D721Med (cell line): ENCODE measurements at regions not wholly inside any gene's neighbourhood (a gene's known extent, or its start where the extent isn't known, plus 50 kb on each side); places are given as distances from the start of the nearest gene placed in this dataset.
"Not testable (repeated sequence)": the region's sequence is repeated elsewhere in the genome, so short reads cannot be mapped to it uniquely, and the experiment has no call there.

Experiments
- DNase-seq: peaks from one replicate; pipeline ENCODE4 v3.0.0; 2011; ENCODE audit warnings: low spot score; ENCODE audit not compliant: insufficient read length
- FAIRE-seq: peaks from 2 replicates; lab custom pipeline; 2011; peaks lifted over from hg19 to GRCh38; lab: Jason Lieb, UNC
- TF ChIP-seq, protein P1 (sequence below): IDR thresholded peaks from 2 replicates; pipeline ENCODE4 v1.5.1; 2012; ENCODE audit warnings: mild to moderate bottlenecking, control low read depth; ENCODE audit not compliant: insufficient read depth; ENCODE audit errors: missing control alignments

GRCh38 chr12:13339538-13339937 is 143.0 kb downstream of the EMP1 start:
- FAIRE-seq (no peak), DNase-seq (no peak)
- TF ChIP-seq, protein P1, sequence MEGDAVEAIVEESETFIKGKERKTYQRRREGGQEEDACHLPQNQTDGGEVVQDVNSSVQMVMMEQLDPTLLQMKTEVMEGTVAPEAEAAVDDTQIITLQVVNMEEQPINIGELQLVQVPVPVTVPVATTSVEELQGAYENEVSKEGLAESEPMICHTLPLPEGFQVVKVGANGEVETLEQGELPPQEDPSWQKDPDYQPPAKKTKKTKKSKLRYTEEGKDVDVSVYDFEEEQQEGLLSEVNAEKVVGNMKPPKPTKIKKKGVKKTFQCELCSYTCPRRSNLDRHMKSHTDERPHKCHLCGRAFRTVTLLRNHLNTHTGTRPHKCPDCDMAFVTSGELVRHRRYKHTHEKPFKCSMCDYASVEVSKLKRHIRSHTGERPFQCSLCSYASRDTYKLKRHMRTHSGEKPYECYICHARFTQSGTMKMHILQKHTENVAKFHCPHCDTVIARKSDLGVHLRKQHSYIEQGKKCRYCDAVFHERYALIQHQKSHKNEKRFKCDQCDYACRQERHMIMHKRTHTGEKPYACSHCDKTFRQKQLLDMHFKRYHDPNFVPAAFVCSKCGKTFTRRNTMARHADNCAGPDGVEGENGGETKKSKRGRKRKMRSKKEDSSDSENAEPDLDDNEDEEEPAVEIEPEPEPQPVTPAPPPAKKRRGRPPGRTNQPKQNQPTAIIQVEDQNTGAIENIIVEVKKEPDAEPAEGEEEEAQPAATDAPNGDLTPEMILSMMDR, result no peak

GRCh38 chr12:13339091-13339490 is 142.6 kb downstream of the EMP1 start:
- TF ChIP-seq, protein P1, result no peak
- FAIRE-seq, result no peak
- DNase-seq, result no peak

GRCh38 chr12:13337791-13338190 is 141.3 kb downstream of the EMP1 start:
- TF ChIP-seq, protein P1, result no peak
- no peak for FAIRE-seq
- DNase-seq, result no peak

DNA sequence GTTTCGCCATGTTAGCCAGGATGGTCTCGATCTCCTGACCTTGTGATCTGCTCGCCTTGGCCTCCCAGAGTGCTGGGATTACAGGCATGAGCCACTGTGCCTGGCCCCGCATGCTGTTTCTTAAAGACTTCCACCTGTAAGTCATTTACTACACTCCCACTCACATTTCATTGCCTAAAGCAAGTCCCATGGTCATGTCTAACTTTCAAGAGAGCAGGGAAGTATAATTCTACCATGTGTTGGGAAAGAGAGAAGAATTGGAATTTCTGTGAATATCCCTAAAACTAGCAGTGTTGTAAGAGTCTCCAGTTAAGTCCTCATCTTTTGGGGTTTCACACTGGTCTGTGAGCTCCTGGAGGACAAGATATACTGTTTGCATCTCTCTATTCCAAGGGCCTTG is 139.7 kb downstream of the EMP1 start:
- no peak for DNase-seq
- TF ChIP-seq, protein P1, result no peak
- FAIRE-seq, result no peak

DNA sequence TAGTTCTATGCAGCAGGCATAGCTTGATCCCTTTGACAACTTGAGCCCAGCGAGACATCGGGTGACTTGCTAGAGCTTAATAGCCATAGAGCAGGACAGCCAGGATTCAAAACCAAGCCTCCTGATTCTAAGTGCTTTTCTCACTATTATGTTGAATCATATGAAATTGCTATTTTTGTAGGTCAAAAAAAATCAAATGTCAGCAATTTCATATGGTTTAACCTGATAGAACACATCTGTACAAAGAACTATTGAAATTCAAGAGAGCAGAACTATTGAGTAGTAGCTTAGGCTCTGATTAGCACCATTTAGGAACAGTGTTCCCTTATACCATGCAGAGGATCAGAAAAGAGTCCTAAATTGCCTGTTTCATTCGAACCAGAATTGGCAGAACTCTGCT is 132.0 kb downstream of the EMP1 start:
- TF ChIP-seq, protein P1, result no peak
- no peak for FAIRE-seq
- DNase-seq, result no peak

GRCh38 chr12:13326076-13326475 is 129.6 kb downstream of the EMP1 start:
- TF ChIP-seq, protein P1, result no peak
- no peak for FAIRE-seq
- DNase-seq, result no peak

GRCh38 chr12:13325037-13325436 is 128.5 kb downstream of the EMP1 start:
- FAIRE-seq, DNase-seq: not testable (repeated sequence)

- no peak for FAIRE-seq
- TF ChIP-seq, protein P1, result no peak
- DNase-seq, result no peak
These were observed 121.9 kb downstream of the EMP1 start for GRCh38 chr12:13318231-13319015.
